OCI-LY7 (cell line): ENCODE measurements at regions not wholly inside any gene's neighbourhood (a gene's known extent, or its start where the extent isn't known, plus 50 kb on each side); places are given as distances from the start of the nearest gene placed in this dataset.

ENCODE experiments used
- EZH2phosphoT487 ChIP-seq: fragments of 200-600 bp; sonication (generic); IDR thresholded peaks from 2 replicates; pipeline ENCODE4 v1.6.1; 2018; ENCODE audit warnings: low read depth, borderline replicate concordance, mild to moderate bottlenecking, mixed run types, antibody characterized with exemption, low read length, moderate library complexity, mixed read lengths
- TF ChIP-seq, protein P1 (sequence below): fragments of 200-600 bp; sonication (generic); conservative IDR thresholded peaks from 2 replicates; pipeline ENCODE4 v1.5.1; 2014; ENCODE audit warnings: mild to moderate bottlenecking, antibody characterized with exemption, low read length, moderate library complexity, mixed read lengths

GRCh38 chr2:37794717-37795116 lies 123.3 kb upstream of the CDC42EP3 start:
- TF ChIP-seq, protein P1, sequence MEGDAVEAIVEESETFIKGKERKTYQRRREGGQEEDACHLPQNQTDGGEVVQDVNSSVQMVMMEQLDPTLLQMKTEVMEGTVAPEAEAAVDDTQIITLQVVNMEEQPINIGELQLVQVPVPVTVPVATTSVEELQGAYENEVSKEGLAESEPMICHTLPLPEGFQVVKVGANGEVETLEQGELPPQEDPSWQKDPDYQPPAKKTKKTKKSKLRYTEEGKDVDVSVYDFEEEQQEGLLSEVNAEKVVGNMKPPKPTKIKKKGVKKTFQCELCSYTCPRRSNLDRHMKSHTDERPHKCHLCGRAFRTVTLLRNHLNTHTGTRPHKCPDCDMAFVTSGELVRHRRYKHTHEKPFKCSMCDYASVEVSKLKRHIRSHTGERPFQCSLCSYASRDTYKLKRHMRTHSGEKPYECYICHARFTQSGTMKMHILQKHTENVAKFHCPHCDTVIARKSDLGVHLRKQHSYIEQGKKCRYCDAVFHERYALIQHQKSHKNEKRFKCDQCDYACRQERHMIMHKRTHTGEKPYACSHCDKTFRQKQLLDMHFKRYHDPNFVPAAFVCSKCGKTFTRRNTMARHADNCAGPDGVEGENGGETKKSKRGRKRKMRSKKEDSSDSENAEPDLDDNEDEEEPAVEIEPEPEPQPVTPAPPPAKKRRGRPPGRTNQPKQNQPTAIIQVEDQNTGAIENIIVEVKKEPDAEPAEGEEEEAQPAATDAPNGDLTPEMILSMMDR, result no peak
- no peak for TF ChIP-seq EZH2phosphoT487
